GM21717 (cell line): ENCODE measurements at regions not wholly inside any gene's neighbourhood (a gene's known extent, or its start where the extent isn't known, plus 50 kb on each side); places are given as distances from the start of the nearest gene placed in this dataset.
"Not testable (repeated sequence)": the region's sequence is repeated elsewhere in the genome, so short reads cannot be mapped to it uniquely, and the experiment has no call there.

Experiments
- ATAC-seq: cut with Tn5 transposase; IDR thresholded peaks from one replicate; pipeline ENCODE4 v1.9.1; 2021; ENCODE audit warnings: mild to moderate bottlenecking, moderate library complexity; ENCODE audit not compliant: unreplicated experiment

DNA sequence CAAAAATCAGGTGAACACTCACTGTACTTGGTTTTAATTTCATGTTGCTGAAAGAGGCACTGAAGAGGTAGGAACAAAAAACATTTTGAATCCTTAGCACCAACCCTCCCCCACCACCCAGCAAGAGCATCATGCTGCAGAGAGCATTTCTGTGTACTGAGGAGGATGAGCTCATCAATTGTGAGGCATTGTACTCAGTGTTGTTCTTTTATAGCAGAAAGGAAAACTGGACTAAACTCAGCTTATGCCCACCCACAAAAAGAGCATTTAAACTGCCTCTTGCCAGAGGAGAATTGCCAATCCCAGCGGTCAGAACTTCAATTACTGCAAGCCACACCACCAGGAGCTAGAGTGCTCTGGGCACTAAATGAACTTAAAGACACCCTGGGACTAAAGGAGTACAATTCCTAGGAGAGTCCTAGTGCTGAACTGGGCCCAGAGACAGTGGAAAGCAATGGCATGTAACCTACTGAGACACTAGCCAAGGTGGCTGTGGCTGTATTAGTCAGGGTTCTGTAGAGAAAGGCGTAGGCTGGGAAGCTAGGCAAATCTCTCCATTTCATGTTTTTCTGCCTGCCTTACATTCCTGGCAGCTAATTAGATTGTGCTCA is 280.7 kb upstream of the KLHL4 start:
- ATAC-seq: no peak

DNA sequence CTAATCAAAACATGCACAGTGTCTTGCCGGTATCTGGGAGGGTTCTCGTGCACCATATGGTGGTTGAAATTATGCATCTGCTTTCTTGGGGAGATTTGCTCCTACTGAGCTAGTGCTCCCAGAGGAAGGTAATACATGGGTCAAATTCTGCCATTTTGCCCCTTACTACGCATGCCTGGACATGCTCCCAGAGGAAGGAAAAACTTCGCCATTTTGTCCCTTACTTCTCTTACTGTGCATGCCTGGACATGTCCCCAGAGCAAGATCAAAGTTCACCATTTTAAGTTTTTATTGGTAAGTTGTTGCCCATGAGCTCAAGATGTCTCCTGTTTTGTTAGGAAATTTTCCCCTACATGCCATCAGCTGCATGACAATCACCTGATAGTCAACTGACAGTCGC is 252.1 kb upstream of the KLHL4 start:
- no peak for ATAC-seq

DNA sequence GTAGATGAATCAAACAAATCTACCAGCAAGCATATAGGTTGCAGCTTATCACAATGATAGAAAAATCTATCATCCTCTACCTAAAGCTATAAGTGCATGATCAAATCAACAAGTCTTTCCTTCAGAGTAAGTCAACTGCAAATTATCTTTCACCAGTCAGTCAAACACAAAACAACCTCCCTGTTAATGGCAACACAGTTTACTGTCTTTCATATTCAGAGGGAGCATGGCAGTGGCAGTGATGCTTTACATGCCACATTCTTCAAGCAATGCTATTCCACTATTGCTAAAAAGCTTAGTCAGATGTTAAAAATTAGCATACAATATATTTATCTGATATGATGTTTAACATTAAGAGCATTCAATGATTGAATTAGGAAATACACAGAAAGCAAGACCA is 245.1 kb upstream of the KLHL4 start:
- ATAC-seq: no peak

DNA sequence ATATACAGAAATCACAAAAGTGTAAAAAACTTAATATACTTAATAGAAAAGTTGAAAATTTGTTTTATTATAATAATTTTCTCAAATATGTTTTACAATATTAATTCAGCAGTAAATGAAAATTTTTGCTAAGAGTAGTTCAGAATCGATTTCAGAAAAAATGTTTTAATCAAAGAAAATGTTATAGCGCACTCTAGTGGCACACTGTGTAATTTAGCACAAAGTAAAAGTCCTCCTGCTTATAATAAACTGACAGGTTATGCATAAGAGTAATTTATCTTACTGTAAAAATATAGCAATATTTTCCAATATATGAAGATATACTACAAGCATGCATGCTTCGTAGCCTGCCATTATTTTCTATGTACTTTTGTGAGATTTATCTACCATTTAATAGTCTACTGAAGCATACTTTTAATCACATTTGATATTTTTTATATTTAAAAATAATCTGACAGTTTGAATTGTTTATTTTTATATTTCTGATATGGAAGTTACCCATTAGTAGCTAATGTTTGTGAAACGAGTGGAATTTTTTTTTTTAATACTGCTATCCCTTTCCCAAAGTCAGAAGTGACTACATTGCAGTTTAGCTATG is 217.9 kb upstream of the KLHL4 start:
- no peak for ATAC-seq

GRCh38 chrX:87310780-87311179 is 206.8 kb upstream of the KLHL4 start:
- no peak for ATAC-seq

- no peak for ATAC-seq
Measured at GRCh38 chrX:87327267-87327666, 190.3 kb upstream of the KLHL4 start.

DNA sequence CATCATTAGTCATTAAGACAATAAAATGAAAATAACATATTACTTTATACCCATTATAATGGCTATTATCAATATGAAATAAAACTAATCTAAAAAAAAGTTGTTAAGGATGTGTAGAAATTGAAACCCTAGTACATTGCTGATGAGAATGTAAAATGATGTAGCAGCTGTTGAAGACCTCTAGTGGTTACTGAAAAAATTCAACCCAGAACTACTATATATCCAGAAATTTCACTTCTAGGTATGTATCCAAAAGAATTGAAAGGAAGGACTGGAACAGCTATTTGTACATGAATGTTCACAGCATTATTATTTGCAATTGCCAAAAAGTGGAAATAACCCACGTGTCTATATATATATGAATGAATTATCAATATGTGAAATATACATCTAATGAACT is 180.3 kb upstream of the KLHL4 start:
- no peak for ATAC-seq

- peak; percentile 74 for ATAC-seq
Measured at GRCh38 chrX:87338510-87338909, 179.1 kb upstream of the KLHL4 start.

DNA sequence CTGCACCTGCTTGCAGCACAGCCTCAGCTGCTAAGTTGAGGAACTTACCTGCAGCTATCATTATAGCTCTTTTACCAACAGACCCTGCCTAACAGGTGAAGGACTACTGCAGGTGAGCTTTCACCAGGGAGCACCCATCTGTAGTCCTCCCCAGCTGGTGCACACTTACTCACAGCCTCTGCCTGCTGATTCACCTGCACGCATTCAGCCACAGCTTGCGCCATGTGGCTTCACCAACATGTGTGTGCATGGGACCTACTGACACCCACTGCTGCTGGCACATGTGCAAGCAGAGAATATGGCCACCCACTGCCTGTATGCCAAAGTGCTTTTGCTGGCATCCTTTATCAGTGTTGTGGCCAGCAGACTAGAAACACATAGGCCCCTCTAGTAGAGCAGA is 146.7 kb upstream of the KLHL4 start:
- no peak for ATAC-seq

- ATAC-seq: no peak
Measured at GRCh38 chrX:87374324-87374723, 143.3 kb upstream of the KLHL4 start.

- ATAC-seq: no peak
Measured at GRCh38 chrX:87376896-87377295, 140.7 kb upstream of the KLHL4 start.

GRCh38 chrX:87388381-87388780 is 129.2 kb upstream of the KLHL4 start:
- ATAC-seq: no peak

- ATAC-seq: no peak
Measured at GRCh38 chrX:87391742-87392141, 125.9 kb upstream of the KLHL4 start.

DNA sequence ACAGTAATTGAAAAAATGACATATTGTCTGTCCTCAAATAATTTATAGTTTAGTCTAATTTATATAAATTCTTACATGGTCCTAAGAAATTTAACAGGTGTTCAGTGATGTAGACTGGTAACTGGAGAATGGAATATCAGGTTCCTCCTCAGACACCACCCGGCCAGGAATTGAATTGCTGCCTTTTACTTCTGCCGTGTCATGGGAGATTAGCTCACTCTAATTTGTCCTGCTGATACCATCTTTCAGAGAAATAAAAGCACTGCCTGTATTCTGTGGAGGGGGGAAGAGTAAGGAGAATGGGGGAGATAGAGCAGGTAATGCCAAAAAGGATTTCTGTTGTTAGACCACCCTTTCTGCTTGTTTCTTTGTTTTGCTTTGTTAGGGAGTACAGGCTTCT is 125.2 kb upstream of the KLHL4 start:
- ATAC-seq: no peak

DNA sequence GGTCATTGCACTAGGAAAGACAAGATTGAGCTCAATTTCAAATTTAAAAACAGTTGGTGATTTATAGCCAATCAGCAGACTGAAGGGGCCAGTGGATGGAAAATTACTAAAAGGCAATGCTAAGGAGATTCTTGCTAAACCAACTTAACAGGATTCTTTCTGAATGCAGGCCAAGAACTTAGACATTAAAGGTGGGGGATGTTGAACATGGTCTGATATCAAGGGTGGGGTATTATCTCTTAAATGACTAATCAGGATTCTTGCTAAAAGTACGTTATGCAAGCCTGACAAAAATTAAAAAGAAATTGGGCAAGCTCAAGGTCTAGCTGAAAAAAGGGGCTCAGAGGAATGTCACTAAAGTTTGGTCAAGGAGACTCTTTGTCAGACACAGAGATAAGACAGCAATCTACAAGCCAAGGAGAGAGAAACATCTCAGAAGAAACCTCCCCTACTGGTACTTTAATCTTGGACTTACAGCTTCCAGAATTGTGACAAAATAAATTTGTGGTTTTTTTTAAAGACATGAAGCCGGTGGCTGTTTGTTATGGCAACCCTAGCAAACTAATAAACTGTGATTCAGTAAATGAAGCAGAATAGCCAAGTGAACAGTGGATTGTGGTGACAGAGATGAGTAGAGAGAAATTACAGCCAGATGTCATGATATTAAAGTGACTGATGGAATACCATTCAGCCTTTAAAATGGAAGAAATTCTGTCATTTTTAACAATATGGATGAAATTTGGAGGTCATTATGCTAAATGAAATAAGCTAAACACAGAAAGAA is 120.3 kb upstream of the KLHL4 start:
- no peak for ATAC-seq

GRCh38 chrX:87402256-87402655 is 115.3 kb upstream of the KLHL4 start:
- ATAC-seq: no peak

- no peak for ATAC-seq
Measured at GRCh38 chrX:87403551-87403950, 114.1 kb upstream of the KLHL4 start.

DNA sequence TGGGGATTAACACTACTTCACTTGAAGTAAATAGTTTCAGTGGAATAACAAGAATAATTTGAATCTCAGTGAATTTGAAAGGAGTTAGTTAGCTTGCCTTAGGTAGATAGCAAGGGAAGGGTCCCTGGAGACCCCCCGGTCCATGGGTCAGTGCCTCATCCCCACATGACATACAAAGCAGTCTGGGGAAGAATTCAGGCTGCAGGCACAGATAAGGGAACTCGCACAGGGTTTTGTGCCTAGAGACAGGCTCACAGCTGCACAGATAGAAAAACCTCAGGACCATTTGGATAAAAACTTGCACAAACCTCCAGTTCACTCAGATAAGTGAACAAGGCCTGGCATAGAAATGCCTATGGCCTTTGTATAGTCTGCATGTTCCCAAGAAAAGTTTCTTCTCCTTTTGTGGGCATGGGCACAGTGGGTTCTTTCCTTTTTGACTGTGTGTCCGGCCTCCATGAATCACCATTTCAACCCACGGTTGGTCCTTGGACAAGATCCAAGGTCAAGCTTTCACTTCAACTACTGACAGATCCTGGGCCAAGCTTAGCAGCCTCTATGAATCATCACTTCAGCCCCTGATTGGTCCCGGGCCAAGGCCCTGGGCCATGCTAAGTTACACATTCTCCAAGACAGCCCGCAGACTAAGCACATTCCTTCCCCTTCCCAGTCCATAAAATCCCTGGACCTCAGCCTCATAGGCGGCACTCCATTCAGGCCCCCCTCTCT is 108.3 kb upstream of the KLHL4 start:
- ATAC-seq: no peak

DNA sequence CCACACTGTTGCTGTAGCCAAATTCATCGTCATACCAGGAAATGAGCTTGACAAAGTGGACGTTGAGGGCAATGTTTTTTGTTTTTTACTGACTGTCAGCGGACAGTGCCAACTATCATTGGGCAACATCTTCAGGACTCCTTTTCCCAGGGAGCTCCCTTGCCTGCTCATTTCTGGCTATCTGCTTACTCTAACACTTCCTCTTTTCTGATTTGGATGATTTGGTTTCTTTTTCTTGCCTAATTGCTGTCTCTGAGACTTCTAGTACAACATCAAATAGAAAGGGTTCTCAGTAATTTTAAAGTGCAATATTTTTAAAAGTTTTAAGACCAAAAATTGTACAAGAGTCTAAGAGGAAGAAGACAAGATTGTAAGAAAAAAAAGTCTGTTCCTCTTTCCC is 92.0 kb upstream of the KLHL4 start:
- no peak for ATAC-seq

DNA sequence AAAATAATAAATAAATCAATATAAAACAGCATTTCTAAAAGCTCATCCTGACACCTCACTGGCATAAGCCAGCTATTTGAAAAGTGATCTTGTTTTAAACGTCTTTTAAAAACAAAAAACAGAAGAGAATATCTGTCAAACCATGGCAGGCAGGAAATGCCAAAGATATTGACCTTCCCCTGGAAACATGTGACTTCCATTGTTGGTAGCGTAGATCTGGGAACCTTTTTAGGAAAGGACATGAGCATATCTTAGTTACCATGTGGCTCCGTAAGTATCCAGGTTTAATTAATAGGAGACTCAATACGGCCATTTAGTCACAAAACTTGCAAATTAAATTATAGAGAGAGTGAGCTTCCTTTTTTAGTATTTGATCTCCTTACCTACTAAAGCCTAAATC is 83.0 kb upstream of the KLHL4 start:
- no peak for ATAC-seq

- not testable (repeated sequence) for ATAC-seq
Measured at GRCh38 chrX:87448613-87449012, 69.0 kb upstream of the KLHL4 start.

DNA sequence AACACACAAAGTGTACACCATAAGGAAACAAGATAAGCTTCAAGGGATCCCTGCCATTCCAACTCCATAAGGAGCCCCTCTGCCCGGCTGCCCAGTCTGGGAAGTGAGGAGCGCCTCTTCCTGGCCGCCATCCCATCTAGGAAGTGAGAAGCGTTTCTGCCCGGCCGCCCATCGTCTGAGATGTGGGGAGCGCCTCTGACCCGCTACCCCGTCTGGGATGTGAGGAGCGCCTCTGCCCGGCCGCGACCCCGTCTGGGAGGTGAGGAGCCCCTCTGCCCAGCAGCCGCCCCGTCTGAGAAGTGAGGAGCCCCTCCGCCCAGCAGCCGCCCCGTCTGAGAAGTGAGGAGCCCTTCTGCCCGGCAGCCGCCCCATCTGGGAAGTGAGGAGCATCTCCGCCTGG is 51.8 kb upstream of the KLHL4 start:
- not testable (repeated sequence) for ATAC-seq
